ENCODE measurements at regions not wholly inside any gene's neighbourhood (a gene's known extent, or its start where the extent isn't known, plus 50 kb on each side); places are given as distances from the start of the nearest gene placed in this dataset.

DNA sequence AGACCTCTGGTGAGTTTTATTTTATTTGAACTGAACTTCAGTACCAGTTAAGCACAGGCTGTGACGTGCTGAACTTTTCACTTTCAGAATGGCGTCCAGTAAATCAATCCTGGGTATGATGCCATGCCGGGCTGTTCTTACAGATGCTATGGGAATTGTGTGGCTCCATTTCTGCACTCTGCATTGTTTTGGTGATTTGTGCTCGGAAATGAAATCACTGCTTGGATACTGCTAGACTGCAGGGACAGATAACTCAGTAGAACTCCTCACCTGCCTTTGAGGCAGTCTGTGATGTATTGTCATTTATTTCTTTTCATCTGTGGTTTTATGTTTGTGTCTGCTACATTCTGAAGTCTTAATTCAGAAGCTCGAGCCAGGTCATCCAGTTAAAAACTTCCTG, 172.7 kb downstream of the PTPN11 start:
- no peak overlapping the region for H3K4me3 ChIP-seq (ENCODE audit: low read length)
- TF ChIP-seq, protein P1, sequence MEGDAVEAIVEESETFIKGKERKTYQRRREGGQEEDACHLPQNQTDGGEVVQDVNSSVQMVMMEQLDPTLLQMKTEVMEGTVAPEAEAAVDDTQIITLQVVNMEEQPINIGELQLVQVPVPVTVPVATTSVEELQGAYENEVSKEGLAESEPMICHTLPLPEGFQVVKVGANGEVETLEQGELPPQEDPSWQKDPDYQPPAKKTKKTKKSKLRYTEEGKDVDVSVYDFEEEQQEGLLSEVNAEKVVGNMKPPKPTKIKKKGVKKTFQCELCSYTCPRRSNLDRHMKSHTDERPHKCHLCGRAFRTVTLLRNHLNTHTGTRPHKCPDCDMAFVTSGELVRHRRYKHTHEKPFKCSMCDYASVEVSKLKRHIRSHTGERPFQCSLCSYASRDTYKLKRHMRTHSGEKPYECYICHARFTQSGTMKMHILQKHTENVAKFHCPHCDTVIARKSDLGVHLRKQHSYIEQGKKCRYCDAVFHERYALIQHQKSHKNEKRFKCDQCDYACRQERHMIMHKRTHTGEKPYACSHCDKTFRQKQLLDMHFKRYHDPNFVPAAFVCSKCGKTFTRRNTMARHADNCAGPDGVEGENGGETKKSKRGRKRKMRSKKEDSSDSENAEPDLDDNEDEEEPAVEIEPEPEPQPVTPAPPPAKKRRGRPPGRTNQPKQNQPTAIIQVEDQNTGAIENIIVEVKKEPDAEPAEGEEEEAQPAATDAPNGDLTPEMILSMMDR (IDR thresholded peaks at IDR 0.05; ENCODE audit: insufficient read depth, low read depth, low read length, missing control alignments), result no peak
- DNase-seq (ENCODE audit: low read depth), result no peak

DNA sequence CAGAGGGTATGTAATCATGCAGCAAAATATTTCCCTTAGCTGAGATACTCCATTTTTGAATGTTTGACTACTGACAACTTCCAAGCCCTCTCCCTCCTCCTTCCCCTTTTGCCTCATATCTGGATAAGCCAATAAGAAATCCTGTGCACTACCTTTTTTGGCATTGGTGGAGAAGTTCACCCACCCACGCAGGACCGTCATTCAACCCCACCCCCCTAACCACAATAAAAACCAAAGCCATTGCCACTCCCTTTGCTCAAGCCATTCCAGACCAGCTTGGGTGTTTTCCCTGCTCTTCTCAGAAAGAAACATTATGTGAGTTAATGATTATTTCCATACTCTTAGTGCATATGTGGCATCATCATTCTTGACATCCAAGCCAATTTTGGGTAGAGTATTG, 176.7 kb downstream of the PTPN11 start:
- no peak overlapping the region for H3K4me3 ChIP-seq (ENCODE audit: low read length)
- TF ChIP-seq, protein P1 (IDR thresholded peaks at IDR 0.05; ENCODE audit: insufficient read depth, low read depth, low read length, missing control alignments), result no peak
- DNase-seq (ENCODE audit: low read depth), result no peak

DNA sequence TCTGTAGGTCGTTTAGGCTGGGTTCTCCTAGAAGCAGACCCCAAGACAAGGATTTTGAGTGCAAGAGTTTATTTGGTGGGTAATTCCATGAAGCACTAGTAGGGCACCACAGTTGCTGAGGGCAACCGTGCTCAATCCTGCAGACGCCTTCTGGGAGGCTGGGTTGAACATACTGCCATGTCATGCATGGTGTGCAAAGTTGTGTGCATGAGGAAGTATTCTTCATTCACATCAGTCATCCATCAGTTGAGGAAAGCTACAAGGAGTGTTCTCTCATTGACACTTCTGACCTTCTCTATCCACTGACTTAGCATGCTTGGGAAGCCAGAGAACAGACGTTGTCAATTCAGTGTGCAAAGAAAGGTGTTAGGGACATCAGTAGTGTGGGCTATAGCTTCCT, 179.2 kb downstream of the PTPN11 start:
- DNase-seq (ENCODE audit: low read depth), result no peak
- TF ChIP-seq, protein P1 (IDR thresholded peaks at IDR 0.05; ENCODE audit: insufficient read depth, low read depth, low read length, missing control alignments), result no peak
- H3K4me3 ChIP-seq (ENCODE audit: low read length), result no peak overlapping the region

DNA sequence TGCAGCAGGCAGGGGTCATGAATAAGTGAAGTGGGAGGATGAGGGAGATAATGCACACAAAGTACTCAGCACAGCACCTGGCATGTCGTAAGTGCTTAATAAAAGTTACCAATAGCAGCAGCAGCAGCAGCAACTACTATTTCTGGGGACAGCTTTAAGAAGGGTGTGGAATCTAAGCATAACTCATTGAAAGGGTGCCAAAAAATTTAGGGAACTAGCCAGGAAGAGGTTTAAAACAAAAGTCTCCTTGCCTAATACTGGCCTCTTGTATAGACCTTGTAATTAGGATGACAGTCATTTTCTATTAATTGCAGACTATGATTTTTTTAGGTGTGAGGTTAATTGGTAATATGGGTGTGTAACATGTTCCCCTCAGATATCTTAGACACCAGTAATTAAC, 179.9 kb downstream of the PTPN11 start:
- DNase-seq (ENCODE audit: low read depth), result no peak
- H3K4me3 ChIP-seq (ENCODE audit: low read length), result no peak overlapping the region
- TF ChIP-seq, protein P1 (IDR thresholded peaks at IDR 0.05; ENCODE audit: insufficient read depth, low read depth, low read length, missing control alignments), result no peak

DNA sequence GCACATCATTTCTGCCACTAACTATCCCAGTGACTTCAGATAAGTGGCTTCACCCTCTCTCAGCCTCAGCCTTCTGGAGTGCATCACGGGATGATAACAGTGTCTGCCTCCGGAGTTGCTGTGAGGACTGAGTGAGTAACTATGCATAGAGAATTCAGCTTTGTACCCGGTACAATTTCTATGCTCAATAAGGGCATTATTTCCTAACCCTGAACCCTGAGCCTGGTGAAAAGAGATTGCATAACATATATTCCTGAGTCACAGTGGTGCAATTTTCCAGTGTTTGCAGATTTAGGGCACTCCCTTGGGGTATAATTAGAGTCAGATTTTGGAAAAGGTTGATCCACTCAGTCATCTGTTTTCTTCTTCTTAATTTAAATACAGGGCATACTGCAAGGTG, 181.1 kb downstream of the PTPN11 start:
- no peak overlapping the region for H3K4me3 ChIP-seq (ENCODE audit: low read length)
- TF ChIP-seq, protein P1 (IDR thresholded peaks at IDR 0.05; ENCODE audit: insufficient read depth, low read depth, low read length, missing control alignments), result no peak
- peak; percentile 56 for DNase-seq (ENCODE audit: low read depth)

DNA sequence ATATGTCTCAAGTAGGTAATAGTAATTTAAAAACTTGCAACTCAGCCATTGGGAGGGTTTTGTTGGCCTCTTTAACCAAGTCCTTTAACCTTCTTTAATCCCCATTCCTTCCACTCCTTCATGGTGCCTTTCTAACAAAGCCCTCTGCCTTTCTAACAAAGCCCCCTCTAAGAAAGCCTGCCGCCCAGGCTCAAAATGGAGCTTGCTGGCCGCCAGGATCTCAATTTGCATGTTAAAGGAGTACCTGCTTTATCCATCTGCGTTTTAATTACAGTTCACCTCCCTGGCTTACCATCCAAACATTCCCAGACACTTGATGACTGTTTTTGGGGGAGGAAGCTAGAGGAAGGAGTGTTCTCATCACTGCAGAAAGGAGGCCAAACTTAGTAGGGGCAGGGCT, 183.4 kb downstream of the PTPN11 start:
- TF ChIP-seq, protein P1 (IDR thresholded peaks at IDR 0.05; ENCODE audit: insufficient read depth, low read depth, low read length, missing control alignments), result no peak

DNA sequence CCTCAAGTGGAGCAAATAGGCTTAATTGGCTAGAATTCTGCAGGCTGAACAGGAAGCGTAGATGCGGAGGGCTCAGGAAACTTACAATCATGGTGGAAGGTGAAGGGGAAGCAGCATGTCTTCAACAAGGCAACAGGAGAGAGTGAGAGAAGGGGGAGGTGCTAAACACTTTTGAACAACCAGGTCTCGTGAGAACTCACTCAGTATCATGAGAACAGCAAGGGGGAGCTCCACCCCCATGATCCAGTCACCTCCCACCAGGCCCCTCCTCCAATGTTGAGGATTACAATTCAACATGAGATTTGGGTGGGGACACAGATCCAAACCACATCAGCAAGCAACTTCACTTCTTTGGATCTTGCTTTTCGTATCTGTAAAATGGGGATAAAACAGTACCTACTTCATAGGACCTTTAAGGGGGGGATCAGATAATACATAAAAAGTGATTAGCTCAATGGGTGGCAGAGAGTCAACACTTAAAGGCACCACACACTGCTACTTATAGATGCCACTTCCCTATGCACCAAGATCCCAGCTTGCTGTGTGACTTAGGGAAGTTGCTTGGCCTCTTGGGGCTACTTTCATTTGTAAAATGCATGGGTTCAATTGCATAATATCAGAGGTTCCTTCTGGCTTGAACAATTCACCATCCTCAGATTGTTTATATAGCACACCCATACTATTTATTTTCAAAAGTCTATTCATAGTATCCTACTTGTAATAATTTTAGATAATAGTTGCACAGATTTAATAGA, 184.8 kb upstream of the RPH3A start:
- TF ChIP-seq, protein P1 (IDR thresholded peaks at IDR 0.05; ENCODE audit: insufficient read depth, low read depth, low read length, missing control alignments), result no peak
- no peak for DNase-seq (ENCODE audit: low read depth)
- no peak overlapping the region for H3K4me3 ChIP-seq (ENCODE audit: low read length)

More for the DNA sequence above, 183.4 kb downstream of the PTPN11 start:
- no peak overlapping the region for H3K4me3 ChIP-seq (ENCODE audit: low read length)
- no peak for DNase-seq (ENCODE audit: low read depth)
